ENCODE measurements at regions not wholly inside any gene's neighbourhood (a gene's known extent, or its start where the extent isn't known, plus 50 kb on each side); places are given as distances from the start of the nearest gene placed in this dataset.

DNA sequence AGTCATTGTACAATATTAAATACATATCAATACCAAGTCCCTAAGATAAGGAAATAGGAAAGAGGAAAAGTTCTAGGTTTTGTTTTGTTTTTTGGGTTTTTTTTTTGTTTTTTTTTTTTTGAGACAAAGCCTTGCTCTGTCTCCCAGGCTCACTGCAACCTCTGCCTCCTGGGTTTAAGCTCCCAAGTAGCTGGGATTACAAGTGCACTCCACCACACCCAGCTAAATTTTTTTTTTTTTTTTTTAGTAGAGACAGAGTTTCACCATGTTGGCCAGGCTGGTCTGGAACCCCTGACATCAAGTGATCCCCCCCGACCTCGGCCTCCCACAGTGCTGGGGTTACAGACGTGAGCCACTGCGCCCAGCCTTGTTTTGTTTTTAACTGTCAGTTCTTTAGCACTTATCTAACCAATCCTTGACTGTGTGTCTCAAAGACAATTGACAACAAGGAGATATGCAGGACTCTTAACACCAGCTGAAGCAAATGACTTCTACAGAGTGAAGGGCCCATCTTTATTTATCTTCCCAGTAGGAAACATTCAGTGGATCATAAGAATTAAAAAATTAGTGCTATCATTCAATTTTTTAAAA lies 100.0 kb upstream of the RAP2B start:
- no peak for TF ChIP-seq CTCF (conservative IDR thresholded peaks at IDR 0.05; ENCODE audit: low read depth, low read length)
- H3K4me3 ChIP-seq (ENCODE audit: low read depth, low read length) = no peak overlapping the region
- DNase-seq (ENCODE audit: low read depth) = no peak

GRCh38 chr3:153063337-153063736 lies 98.7 kb upstream of the RAP2B start:
- no peak overlapping the region for H3K4me3 ChIP-seq (ENCODE audit: low read depth, low read length)
- DNase-seq (ENCODE audit: low read depth) = no peak
- no peak for TF ChIP-seq CTCF (conservative IDR thresholded peaks at IDR 0.05; ENCODE audit: low read depth, low read length)

DNA sequence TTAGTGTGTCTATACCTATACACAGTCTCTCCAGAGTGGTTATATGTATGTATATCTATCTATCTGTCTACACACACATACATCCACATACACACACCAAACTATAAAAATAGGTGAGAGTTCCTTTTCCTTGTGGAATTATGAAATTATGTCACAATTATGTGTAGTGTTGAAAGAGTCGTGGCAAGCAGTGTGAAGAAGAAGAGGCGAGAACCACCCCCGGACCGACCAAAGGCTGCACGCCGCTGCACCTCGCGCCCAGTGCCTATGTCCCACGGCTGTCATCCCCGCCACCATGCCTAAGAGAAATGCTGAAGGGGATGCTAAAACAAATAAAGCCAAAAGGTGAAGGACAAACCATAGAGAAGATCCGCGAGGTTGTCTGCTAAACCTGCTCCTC lies 95.0 kb upstream of the RAP2B start:
- no peak for DNase-seq (ENCODE audit: low read depth)
- H3K4me3 ChIP-seq (ENCODE audit: low read depth, low read length) = no peak overlapping the region
- no peak for TF ChIP-seq CTCF (conservative IDR thresholded peaks at IDR 0.05; ENCODE audit: low read depth, low read length)

DNA sequence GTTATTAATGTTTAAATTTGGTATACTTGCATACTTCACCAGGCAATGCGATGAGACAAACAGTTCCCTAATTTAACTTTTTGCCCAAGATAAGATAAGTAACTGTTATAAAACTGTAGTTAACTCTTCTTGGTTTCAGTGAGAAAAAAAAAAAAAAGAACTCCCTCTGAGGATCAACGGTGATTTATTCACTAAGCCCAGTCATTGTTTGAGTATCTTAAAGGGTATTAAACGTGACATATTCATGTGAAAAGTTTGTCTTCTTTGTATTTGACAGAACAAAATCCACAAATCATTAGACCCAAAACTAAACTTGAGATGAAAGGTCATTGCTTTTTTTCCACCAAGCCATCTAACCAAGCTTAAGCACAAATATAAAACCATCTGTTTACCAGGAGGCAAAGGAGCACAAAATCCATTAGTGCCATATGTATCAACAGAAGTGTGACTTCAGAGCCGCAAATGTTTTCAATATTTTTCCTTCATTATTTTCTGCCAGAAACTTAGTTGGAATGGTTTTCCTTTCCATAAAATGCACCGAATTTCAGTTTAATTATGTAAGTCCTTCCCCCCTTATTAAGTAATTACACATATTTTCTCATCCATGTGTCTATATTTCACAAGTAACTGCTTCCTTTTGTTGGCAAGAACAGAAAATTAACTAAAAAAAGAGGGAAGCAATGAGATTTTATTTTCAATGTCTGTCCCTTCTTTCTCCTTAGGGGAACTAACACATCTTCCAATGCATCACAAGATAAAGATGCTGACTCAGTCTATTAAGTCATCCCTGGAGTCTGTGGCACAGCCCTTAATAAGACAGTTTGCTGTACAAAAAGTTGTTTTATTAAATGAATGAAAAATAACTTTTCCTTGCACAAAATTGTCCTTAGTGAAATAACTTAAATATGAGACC lies 92.2 kb upstream of the RAP2B start:
- peak; percentile 80 for DNase-seq (ENCODE audit: low read depth)
- TF ChIP-seq CTCF (conservative IDR thresholded peaks at IDR 0.05; ENCODE audit: low read depth, low read length) = no peak
- no peak overlapping the region for H3K4me3 ChIP-seq (ENCODE audit: low read depth, low read length)

- peak; percentile 27 for DNase-seq (ENCODE audit: low read depth)
- no peak for TF ChIP-seq CTCF (conservative IDR thresholded peaks at IDR 0.05; ENCODE audit: low read depth, low read length)
- H3K4me3 ChIP-seq (ENCODE audit: low read depth, low read length) = no peak overlapping the region
Measured at GRCh38 chr3:153070511-153070868, 91.5 kb upstream of the RAP2B start.

GRCh38 chr3:153072382-153072781 lies 89.6 kb upstream of the RAP2B start:
- TF ChIP-seq CTCF (conservative IDR thresholded peaks at IDR 0.05; ENCODE audit: low read depth, low read length) = no peak
- H3K4me3 ChIP-seq (ENCODE audit: low read depth, low read length) = no peak overlapping the region
- DNase-seq (ENCODE audit: low read depth) = no peak

GRCh38 chr3:153072856-153073255 lies 89.2 kb upstream of the RAP2B start:
- TF ChIP-seq CTCF (conservative IDR thresholded peaks at IDR 0.05; ENCODE audit: low read depth, low read length) = no peak
- H3K4me3 ChIP-seq (ENCODE audit: low read depth, low read length) = no peak overlapping the region
- no peak for DNase-seq (ENCODE audit: low read depth)

Measured in choroid plexus epithelial cell (primary cell).